SIG-M5 (cell line): ENCODE measurements at regions not wholly inside any gene's neighbourhood (a gene's known extent, or its start where the extent isn't known, plus 50 kb on each side); places are given as distances from the start of the nearest gene placed in this dataset.

ENCODE experiments used
- DNase-seq: peaks from one replicate; lab custom pipeline; 2025; lab: John Stamatoyannopoulos, UW

DNA sequence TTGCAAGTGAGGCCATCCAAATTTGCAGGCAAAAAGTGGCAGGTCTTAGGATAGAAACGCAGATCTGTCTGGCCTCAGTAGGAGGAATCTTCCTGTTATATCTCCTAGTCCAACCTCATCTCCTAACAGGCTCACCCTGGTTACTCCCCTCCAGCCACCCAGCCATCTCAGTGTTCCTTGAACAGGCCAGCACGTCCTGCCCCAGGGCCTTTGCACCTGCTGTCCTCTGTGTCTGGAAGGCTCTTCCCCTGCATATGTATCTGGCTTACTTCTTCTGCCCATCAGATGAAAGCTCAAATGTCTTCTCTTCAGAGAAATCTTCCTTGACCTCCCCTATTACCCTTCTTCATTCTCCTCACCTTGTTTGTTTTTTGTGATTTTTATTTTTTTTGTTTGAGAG is 107.3 kb upstream of the ALDH1B1 start:
- no peak for DNase-seq

GRCh38 chr9:38284588-38285051 is 107.9 kb upstream of the ALDH1B1 start:
- no peak for DNase-seq

GRCh38 chr9:38284039-38284575 is 108.4 kb upstream of the ALDH1B1 start:
- DNase-seq = no peak

- no peak for DNase-seq
These were observed 109.7 kb upstream of the ALDH1B1 start for GRCh38 chr9:38282756-38283155.

GRCh38 chr9:38281917-38282316 is 110.6 kb upstream of the ALDH1B1 start:
- DNase-seq = no peak

DNA sequence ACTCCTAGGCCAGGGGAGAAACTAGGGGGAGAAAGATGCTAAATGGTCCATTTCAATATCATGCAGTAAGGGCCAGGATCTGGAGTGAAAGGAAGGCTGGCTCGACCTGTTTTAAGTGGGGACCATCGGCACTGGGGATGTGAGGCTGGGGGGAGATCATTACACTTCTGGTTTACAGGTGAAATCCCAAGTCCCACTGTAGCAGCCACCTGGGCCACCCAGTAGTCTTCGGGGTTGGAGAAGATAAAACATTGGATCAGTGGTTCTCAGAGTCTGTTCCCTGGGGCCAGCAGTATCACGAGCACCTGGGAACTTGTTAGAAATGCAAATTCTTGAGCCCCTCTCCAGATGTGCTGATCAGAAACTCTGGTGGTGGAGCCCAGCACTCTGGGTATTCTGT is 111.3 kb upstream of the ALDH1B1 start:
- no peak for DNase-seq

GRCh38 chr9:38280251-38280800 is 112.2 kb upstream of the ALDH1B1 start:
- DNase-seq = no peak

DNA sequence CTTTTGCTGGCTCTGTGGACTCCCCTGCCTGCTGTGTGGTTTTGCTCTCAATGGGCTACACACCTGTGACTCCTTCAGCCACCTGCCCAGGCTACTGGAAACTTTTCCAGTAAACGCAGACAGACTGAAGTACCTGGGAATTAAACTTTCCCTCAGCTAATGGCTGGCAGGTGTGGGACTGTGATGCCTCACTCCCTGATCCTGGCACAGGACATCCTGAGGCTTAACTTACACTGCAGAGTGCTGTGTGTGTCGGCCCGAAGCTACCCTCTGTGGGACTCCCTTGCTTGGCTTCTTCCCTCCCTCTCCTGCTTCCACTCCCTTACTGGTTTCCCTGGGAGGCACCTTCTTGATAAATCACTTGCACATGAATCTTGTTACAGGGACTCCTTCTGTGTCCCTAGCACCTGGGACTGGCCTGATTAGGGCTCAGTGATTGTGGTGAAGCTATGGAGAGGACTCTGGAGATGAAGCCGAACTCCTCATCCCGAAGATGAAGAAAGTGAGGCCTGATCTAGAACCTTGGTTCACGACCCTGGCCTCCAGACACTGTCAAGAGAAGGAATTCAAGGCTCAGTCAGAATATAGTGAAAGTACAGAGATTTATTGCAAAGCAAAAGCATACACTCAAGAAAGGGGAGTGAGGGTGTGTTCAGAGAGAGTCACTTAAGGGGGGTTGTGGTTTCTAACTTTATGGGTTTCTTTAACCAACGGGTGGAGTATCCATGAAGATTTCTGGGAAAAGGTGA is 113.4 kb upstream of the ALDH1B1 start:
- DNase-seq = no peak

DNA sequence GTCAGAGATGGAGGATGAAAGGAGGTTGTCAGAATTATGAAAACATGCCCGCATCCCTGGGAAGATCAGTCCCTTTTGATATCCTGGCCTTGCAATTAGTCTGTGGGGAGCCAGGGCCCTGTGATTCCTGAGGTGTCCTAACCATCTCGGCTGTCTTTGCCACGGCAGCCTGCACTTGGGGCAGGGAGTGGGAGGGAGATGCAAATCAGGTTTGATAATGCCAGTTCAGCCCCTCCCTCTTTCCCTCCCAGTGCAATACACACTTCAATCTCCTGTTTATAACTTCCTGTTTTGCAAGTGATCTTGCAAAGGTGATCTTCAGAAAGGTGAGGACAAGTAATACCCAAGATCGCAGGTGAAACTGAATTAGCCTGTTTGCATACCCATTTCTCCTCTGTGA is 114.0 kb upstream of the ALDH1B1 start:
- no peak for DNase-seq

GRCh38 chr9:38277601-38278200 is 114.8 kb upstream of the ALDH1B1 start:
- no peak for DNase-seq

DNA sequence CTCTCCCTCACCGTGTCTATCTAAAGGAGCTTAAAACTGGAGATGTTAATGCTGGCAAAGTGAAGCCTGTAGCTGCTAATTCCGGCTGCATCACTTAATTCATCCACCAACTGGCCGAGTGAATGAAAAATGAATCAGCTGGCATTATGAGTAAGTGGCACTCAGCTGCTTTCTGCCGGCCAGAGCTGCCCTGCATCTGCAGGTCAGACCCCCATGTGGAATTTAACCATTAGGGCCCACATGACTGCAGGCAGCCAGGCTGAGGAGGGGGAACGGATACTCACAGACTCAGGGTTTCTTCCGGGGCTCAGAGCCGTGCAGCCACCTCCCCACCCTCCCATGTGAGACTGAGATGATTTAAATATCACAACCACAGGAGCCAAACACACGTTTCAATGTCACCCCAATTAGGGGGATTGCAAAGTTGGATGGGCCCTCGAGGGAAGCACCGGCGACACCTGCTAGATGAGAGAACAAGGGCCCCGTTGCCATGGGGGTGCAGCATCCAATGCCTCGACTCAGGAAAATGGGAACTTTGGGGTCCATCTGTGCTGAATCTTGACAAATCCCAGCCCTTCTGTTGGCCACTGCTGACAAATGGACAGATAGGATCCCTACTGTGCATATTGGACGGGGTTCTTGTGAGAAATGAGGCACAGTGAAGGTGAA is 115.6 kb upstream of the ALDH1B1 start:
- no peak for DNase-seq

- no peak for DNase-seq
These were observed 117.7 kb upstream of the ALDH1B1 start for GRCh38 chr9:38274800-38275199.

GRCh38 chr9:38272710-38273109 is 119.8 kb upstream of the ALDH1B1 start:
- no peak for DNase-seq

DNA sequence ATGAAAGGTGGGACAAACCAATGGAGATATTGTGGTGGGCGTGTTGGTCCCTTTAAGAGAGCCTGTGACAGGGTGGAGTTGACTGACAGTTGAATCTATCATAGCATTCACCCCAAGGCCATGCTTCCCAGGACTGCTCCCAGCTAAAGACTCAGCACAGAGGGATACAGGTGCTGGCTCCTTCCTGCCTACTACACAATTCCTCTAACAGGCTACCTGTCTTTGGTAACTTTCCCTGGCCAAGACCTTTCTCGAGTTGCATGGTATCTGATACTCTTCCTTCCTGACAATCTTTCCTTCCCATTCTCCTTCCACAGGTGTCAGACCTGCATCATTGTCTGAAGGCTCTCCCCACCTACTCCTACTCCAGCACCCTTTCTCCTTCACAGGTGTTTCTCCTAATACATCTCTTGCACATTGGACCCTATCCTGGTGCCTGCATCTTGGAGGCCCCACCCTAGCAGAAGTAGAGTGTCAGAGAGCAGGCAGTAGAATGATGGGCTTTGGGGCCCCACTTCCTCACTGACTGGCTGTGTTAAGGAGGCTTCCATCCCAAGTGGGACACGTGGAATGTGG is 120.7 kb upstream of the ALDH1B1 start:
- no peak for DNase-seq

GRCh38 chr9:38269775-38270174 is 122.7 kb upstream of the ALDH1B1 start:
- no peak for DNase-seq

DNA sequence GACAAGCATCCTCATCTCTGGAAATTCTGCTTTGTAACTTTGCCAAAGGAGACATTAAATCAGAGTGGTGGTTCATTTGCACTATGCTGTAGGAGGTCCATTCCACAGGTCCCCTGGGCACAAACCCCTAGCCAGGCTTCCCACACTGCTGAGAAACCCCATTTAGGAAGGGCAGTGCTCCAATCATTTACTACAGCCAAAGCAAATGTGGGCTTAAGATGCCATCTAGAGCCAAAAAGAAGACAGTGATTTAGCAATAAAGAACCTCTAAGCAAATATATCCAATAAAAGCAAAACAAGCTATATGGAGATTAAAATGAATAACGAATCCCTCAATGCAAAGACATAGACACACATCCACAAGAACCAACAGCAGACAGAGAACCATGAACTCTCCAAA is 129.0 kb upstream of the ALDH1B1 start:
- DNase-seq = no peak

DNA sequence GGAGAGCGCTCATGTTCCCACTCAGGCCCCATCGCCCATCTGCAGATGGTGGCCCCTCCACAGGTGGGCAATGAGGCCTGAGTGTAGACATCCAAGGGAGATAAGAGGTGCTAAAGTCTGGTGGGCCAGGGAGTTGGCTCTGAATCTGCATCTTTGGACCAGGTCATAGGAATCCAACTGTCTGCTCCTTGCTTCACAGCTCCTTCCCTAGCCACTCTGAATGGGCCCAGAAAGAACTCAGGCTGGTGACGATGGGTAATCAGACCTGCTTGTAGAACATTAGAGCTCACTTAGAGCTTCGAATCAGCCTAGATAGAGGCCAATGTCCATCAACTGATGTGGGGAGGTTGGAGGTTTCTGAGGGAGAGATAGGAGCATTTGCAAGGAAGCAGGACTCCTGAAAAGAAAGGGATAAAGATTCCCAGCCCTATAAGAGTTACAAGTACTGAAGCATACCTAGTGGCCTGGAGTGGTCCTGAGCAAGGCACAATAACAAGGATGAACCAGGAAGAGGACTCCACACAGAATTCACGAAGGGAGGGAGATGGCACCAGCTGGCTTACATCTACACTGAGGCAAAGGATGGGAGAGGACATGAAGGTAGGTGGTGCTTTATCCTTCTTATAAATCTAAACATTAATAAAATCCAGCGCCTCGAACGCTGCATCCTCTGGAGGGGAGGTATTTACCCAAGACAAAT is 132.8 kb upstream of the ALDH1B1 start:
- DNase-seq = no peak

DNA sequence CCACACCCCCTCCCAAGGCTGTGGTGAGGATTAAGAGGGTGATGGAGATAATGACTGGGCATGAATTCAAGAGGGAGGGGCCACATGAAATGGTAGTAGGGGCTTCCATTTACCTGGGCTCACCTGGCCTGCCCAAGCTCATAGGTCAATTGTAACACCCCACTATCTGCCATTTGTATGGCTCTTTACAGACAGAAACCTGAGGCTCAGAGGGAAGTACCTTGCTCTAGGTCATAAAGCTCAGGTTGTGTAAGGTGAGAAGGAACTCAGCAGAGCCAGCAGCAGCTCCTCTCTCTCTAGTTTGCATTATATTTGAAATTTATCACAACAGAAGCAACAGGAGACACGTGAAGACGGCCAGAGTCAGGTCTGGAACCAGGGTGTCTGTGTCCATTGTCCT is 133.4 kb upstream of the ALDH1B1 start:
- no peak for DNase-seq

DNA sequence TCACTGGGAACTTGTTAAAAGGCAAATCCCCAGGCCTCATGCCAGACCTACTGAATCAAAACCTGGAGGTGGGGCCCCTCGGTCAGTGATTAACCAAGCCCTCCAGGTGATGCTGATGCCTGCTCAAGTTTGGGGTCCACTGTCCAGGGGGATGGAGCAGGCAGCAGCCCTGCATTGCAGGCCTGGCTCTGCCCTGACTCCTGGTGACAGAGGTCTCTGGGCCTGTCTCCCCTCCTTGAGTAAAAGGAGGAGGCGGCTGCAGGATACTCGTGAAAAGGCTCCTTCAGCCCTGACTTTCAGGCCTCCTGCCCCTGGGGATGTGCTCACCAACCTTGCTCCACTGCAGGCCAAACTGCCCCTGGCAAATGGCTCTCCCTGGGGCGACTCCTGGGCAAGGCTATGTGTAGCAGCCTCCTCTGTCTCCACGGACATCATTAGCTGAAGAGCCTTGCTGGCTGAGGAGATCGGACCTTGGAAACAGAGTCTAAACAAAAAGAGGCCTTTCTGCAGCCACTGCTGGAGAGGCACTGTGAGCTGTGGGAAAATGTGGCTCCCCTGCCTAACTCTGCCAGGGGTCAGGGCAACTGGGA is 134.8 kb upstream of the ALDH1B1 start:
- DNase-seq = no peak

DNA sequence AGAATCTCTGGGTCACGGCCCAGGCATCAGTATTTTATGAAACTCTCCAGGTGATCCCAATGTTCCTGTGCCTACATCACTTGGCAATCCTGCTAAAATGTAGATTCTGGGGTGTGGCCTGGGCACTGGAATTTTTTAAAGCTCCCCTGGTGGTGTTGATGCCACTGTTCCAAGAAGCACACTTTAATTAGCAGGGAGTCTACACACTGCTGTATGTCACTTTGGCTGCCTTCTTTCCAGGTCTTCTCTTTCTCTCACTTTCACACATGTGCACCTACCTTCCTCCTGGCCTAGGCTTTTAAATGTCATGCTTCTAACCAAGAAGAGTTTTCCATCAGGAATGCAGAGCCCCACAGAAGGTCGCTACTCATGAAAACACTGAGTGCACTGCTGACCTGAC is 136.0 kb upstream of the ALDH1B1 start:
- DNase-seq = no peak

- DNase-seq = no peak
These were observed 136.9 kb upstream of the ALDH1B1 start for GRCh38 chr9:38255599-38255998.
